LNCaP clone FGC (cell line): ENCODE measurements at regions not wholly inside any gene's neighbourhood (a gene's known extent, or its start where the extent isn't known, plus 50 kb on each side); places are given as distances from the start of the nearest gene placed in this dataset.

Experiments used
- DNase-seq: peaks from one replicate; pipeline ENCODE4 v3.0.0-alpha.2; 2011; ENCODE audit warnings: low read depth
- H3K4me3 ChIP-seq: 2 replicates; pipeline ENCODE4 v1.5.1; 2011; ENCODE audit warnings: mild to moderate bottlenecking, low read depth, low read length, control low read depth
- TF ChIP-seq, protein P1 (sequence below): IDR thresholded peaks from 2 replicates; pipeline ENCODE4 v1.5.1; 2012; ENCODE audit warnings: mild to moderate bottlenecking; ENCODE audit not compliant: control insufficient read depth, insufficient read depth; ENCODE audit errors: extremely low read depth

DNA sequence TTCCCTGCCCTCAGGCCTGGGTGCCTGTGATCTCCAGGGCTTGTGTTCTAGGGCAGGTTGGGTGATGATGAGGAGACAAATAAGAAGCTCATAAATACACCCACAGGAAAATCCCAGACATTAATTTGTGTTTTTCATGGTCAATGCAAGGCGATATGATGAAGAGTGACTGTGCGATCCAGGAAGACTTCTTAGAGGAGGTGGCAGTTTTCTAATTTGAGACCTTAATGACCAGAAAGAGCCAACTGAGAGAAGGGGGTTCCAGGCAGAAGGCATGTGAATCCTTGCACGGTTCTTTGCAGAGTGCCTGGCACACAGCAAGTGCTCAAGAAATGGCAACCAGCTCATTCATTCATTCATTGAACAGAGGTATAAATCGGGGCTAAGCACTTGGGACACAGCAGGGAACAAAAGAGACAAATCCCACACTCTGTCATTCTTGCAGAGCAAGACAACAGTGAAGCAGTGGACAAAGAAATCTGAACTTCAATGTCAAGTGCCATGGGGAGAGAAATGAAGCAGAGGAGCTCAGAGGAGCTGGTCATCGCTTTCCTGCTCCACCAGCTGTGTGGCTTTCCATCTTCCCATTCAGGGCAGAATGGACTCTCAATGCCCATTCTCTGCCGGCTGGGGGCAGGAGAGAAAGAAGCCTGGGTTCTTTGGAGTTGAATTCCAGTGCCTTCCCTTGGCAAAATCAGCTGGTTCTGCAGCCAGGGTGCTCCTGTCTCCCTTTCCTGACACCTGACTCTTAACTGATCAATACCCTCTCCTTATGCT, 128.3 kb downstream of the AACS start:
- no peak for DNase-seq

DNA sequence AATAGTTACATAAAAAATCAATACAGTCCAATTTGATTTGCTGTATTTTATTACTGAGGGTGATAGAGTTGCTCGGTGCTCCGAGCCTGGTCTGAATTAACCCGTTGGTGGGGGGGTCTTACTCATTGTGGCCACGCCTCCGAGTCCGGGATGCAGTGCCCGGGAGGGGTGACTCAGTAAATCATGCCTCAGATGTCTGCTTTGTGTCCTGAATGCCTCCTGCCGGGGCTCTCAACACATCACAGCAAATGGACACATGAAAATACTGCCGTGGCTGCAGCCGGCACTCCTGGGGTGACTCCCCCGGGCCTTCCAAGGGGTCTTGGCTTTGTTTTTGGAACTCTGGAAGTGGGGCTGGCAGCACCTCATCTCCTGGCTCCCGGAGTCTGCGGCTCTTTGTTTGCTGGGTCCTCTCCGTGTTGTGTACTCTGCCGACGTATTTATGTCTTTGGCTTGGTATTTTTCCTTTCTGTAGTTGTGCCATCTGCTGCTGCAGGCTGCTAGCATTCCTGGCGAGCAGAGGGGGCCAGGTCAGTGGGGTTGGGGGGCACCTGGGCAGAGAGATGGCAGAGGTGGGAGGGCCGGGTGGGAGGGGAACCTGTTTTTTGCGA, 129.0 kb downstream of the AACS start:
- H3K4me3 ChIP-seq: no peak overlapping the region
- TF ChIP-seq, protein P1, sequence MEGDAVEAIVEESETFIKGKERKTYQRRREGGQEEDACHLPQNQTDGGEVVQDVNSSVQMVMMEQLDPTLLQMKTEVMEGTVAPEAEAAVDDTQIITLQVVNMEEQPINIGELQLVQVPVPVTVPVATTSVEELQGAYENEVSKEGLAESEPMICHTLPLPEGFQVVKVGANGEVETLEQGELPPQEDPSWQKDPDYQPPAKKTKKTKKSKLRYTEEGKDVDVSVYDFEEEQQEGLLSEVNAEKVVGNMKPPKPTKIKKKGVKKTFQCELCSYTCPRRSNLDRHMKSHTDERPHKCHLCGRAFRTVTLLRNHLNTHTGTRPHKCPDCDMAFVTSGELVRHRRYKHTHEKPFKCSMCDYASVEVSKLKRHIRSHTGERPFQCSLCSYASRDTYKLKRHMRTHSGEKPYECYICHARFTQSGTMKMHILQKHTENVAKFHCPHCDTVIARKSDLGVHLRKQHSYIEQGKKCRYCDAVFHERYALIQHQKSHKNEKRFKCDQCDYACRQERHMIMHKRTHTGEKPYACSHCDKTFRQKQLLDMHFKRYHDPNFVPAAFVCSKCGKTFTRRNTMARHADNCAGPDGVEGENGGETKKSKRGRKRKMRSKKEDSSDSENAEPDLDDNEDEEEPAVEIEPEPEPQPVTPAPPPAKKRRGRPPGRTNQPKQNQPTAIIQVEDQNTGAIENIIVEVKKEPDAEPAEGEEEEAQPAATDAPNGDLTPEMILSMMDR: no peak
- no peak for DNase-seq

More for the DNA sequence above, 128.3 kb downstream of the AACS start:
- TF ChIP-seq, protein P1: 0 out of 2 replicates have a peak, but pooled peaks have one; percentile 5
- no peak overlapping the region for H3K4me3 ChIP-seq

DNA sequence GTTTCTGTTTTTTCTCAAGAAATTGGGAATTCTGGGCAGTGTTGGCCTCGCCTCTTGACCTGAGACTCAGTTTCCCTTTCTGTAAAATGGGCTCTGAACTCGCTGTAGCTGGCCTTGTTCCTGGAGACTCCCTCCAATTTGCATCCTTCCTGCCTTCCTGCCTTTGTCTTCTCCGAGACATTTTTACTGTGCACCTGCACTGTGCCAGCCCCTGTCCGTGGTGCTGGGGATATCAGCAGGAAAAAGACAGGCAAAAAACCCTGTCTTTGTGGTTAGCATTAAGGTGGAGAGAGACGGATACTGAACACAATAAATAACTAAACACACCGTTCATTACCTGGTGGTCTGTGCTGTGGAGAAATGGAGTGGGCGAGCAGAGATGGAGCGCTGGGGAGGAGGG, 129.8 kb downstream of the AACS start:
- no peak for DNase-seq
- no peak overlapping the region for H3K4me3 ChIP-seq
- TF ChIP-seq, protein P1: no peak

GRCh38 chr12:125197326-125197725, 132.1 kb downstream of the AACS start:
- H3K4me3 ChIP-seq: no peak overlapping the region
- TF ChIP-seq, protein P1: no peak

GRCh38 chr12:125198652-125199051, 133.4 kb downstream of the AACS start:
- TF ChIP-seq, protein P1: no peak
- no peak overlapping the region for H3K4me3 ChIP-seq
- DNase-seq: no peak

More at GRCh38 chr12:125197326-125197725, 132.1 kb downstream of the AACS start:
- no peak for DNase-seq

DNA sequence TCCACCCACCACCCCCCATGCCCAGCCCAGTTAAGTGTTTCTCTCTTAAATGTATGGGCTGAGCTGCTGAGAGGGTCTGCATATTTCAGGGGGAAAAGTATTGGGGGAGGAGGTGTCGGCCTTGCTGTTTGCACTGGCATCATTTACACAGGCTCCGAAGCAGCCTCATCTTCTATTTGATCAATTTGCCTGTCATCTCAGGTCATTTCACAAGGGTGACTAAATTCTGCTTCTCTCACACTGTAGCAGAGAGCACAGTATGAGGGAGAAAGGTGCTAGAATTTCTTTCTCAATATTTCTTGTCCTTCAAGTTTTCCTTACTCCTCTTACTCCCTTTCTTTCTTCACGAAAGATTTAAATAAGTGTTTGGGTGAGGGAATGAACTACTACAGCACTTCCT, 135.9 kb downstream of the AACS start:
- TF ChIP-seq, protein P1: no peak
- H3K4me3 ChIP-seq: no peak overlapping the region
- no peak for DNase-seq
